K562 (cell line): ENCODE measurements at regions not wholly inside any gene's neighbourhood (a gene's known extent, or its start where the extent isn't known, plus 50 kb on each side); places are given as distances from the start of the nearest gene placed in this dataset.
A peak's percentile ranks its signal among the peaks of the same experiment; 100 is the strongest.

Source experiments
- ATAC-seq: fragments of 200-7000 bp; cut with Tn5 transposase; 3 replicates; pipeline ENCODE4 v1.9.1; 2020; ENCODE audit warnings: moderate library complexity
- BruUV-seq: library from RNA; stranded (reverse); fragments of 400-500 nt; replicated peaks from 2 replicates; lab custom pipeline; 2021; lab: Mats Ljungman, UMichigan
- CTCF ChIA-PET: fragments of 300-600 bp; formaldehyde crosslinking; extraction: SDS; loops from one replicate; lab custom pipeline; 2021; ENCODE audit warnings: low intra/inter-chr PET ratio; lab: Yijun Ruan, JAX
- POLR2A ChIA-PET: fragments of 300-600, 350-650 bp; sonication (Branson Sonifier 250); formaldehyde crosslinking; extraction: SDS; loops from one replicate; lab custom pipeline; 2021; ENCODE audit warnings: antibody characterized with exemption, inconsistent platforms; lab: Yijun Ruan, JAX
- DNase-seq, 4 experiments: peaks; one replicate each; pipeline versions ENCODE4 v3.0.0 to v3.0.0-alpha.2; 2011 to 2018; ENCODE audit warnings: low spot score in 3 of 4, mixed read lengths in 3 of 4; ENCODE audit errors: extremely low read depth in 1 of 4
- FAIRE-seq: peaks from 2 replicates; lab custom pipeline; 2011; peaks lifted over from hg19 to GRCh38; lab: Jason Lieb, UNC
- H2AFZ ChIP-seq: 2 replicates; pipeline ENCODE4 v1.6.0; 2011; ENCODE audit warnings: low read depth, low read length, control low read depth, inconsistent platforms
- H3K27ac ChIP-seq: fragments of 200-600 bp; 3 replicates; pipeline ENCODE4 v1.8.0; 2011; ENCODE audit warnings: low read depth, mild to moderate bottlenecking, control low read depth, inconsistent platforms, low read length, moderate library complexity, mixed read lengths; ENCODE audit errors: extremely low read depth
- H3K27me3 ChIP-seq, 2 experiments: fragments of 300-600 bp in 1 of 2; 2 replicates in 1 of 2; 3 replicates in 1 of 2; pipeline versions ENCODE4 v1.6.0 to v1.8.0; 2011; ENCODE audit warnings: inconsistent platforms in 2 of 2, low read length in 2 of 2, mild to moderate bottlenecking in 1 of 2, mixed read lengths in 1 of 2, moderate library complexity in 1 of 2; ENCODE audit not compliant: control insufficient read depth in 2 of 2, insufficient read depth in 2 of 2
- H3K36me3 ChIP-seq: fragments of 300-600 bp; 3 replicates; pipeline ENCODE4 v1.8.0; 2011; ENCODE audit warnings: mild to moderate bottlenecking, low read length, inconsistent platforms; ENCODE audit not compliant: control insufficient read depth, insufficient read depth
- H3K4me1 ChIP-seq, 2 experiments: fragments of 200-600 bp in 1 of 2; replicated peaks in 1 of 2; 2 replicates in 1 of 2; 3 replicates in 1 of 2; pipeline versions ENCODE4 v1.5.1 to v1.8.0; 2011; ENCODE audit warnings: inconsistent platforms in 2 of 2, low read length in 2 of 2, mild to moderate bottlenecking in 1 of 2, mixed read lengths in 1 of 2, moderate library complexity in 1 of 2; ENCODE audit not compliant: control insufficient read depth in 2 of 2, insufficient read depth in 2 of 2
- H3K4me2 ChIP-seq: 2 replicates; pipeline ENCODE4 v1.6.1; 2011; ENCODE audit warnings: low read length, control low read depth, inconsistent platforms, mixed read lengths; ENCODE audit not compliant: insufficient read depth
- H3K4me3 ChIP-seq: fragments of 200-600 bp; sonication (generic), shearing (Covaris generic); 2 replicates; pipeline ENCODE4 v1.5.1; 2016; ENCODE audit warnings: control low read depth, inconsistent platforms
- H3K79me2 ChIP-seq: fragments of 200-600 bp; 3 replicates; pipeline ENCODE4 v1.8.0; 2011; ENCODE audit warnings: low read length, inconsistent platforms; ENCODE audit not compliant: control insufficient read depth, insufficient read depth
- H3K9ac ChIP-seq, 2 experiments: 2 replicates each; pipeline versions ENCODE4 v1.6.0 to v1.6.1; 2011; ENCODE audit warnings: low read depth in 2 of 2, low read length in 2 of 2, control low read depth in 1 of 2, inconsistent platforms in 1 of 2, mild to moderate bottlenecking in 1 of 2, mixed read lengths in 1 of 2; ENCODE audit not compliant: insufficient read depth in 1 of 2
- H3K9me1 ChIP-seq: one replicate; pipeline ENCODE4 v1.6.0; 2011; ENCODE audit warnings: inconsistent platforms, mild to moderate bottlenecking, low read length, moderate library complexity; ENCODE audit not compliant: control insufficient read depth, insufficient read depth
- H3K9me3 ChIP-seq: replicated peaks from 2 replicates; pipeline ENCODE4 v1.5.1; 2011; ENCODE audit warnings: low read depth, low read length, inconsistent platforms; ENCODE audit not compliant: control insufficient read depth, insufficient read depth
- H4K20me1 ChIP-seq: replicated peaks from 2 replicates; pipeline ENCODE4 v1.6.1; 2011; ENCODE audit warnings: low read length, inconsistent platforms, mixed read lengths; ENCODE audit not compliant: control insufficient read depth, insufficient read depth
- XRCC5 ChIP-seq: fragments of 200-400 bp; formaldehyde crosslinking; IDR thresholded peaks from 2 replicates; pipeline ENCODE4 v1.6.1; 2017; ENCODE audit warnings: low read depth, mild to moderate bottlenecking, low read length
- WGBS: fragments of 100-300 bp; shearing (Covaris generic); methylation state at CpG from one replicate; pipeline ENCODE4 v1.1.6; 2016; ENCODE audit warnings: low coverage, mixed read lengths; ENCODE audit not compliant: insufficient coverage; ENCODE audit errors: missing lambda C conversion rate; 5-methylcytosine and 5-hydroxymethylcytosine counted together
- in situ Hi-C: fragments of 300-500 bp; cut with MboI; formaldehyde crosslinking; loops from 4 replicates; pipeline ENCODE4 v1.15.0; 2018; ENCODE audit warnings: inconsistent platforms, mixed read lengths
- intact Hi-C: fragments of 100-400 bp; cut with micrococcal nuclease; formaldehyde crosslinking; loops from 2 replicates; pipeline ENCODE4 v1.14.2; 2022
- TF ChIP-seq, protein P1 (sequence below), 3 experiments: IDR thresholded peaks in 2 of 3; conservative IDR thresholded peaks in 1 of 3; 2 replicates each; pipeline ENCODE4 v1.5.1; 2011 to 2012; ENCODE audit warnings: low read length in 3 of 3, mild to moderate bottlenecking in 3 of 3, control low read depth in 2 of 3, improper control_type of control experiment in 1 of 3, inconsistent platforms in 1 of 3, low read depth in 1 of 3, mixed read lengths in 1 of 3, moderate library complexity in 1 of 3; ENCODE audit not compliant: insufficient read depth in 2 of 3

DNA sequence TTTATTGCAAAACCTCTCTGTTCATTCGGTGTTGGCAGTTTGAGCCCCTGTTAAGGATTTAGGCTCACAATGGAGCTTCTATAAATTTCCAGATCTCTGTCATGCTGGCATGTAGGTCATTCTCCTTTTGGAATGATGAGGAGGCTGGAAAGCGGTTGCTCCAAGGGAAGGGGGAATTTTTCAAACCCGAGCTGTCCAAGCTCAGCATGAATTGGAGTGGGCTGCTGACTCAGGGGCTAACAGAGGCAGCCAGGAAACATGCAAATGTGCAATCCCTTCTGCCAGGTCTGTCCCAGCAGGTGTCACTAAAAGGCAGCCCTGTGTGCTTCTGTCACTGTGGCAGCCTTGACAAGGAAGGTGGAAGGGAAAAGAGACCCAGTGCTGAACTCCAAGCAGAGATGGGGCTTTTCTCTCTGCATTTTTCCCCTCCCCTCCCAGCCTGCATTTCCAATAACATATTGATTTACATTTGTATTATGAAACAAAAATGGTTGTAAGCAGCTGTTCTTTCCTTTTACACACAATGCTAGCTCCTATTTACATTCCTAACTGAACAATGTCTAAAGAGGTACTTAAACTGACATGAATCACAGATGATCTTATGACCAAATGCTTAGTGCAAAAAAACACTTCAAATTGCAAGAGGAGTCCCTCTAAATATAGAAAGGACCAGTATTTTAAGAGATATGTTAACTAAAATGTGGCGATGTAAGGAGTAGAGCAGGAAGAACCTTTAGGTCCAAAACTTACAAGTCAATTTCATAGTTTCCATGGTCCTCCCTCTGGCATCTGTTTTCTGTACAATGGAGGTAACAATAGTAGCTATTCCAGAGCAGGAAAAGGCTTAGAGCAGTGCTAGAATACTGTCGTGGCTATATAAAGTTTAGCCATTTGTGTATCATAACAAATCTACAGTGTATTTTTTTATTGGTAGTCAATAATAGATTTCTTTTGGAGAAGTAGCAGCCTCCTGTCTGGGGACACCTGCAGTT lies 84.5 kb upstream of the ATP10A start:
- CTCF ChIA-PET = no interaction called here
- H3K79me2 ChIP-seq = no peaks in the 10 kb centered on the region
- DNase-seq (peak in 1 of 4 experiments; percentile 3), FAIRE-seq (no peak), ATAC-seq (no peak)
- no peak overlapping the region for H3K4me3 ChIP-seq
- no peak overlapping the region for H3K27ac ChIP-seq
- no peaks in the 10 kb centered on the region for H3K9me1 ChIP-seq
- 2% methylated on average over 5 of the region's 5 CpGs for WGBS
- H3K27me3 ChIP-seq = no peaks in the 10 kb centered on the region; a peak in 3 of 5 replicates
- intact Hi-C loops (no loop called here), in situ Hi-C loops (no loop called here)
- no peaks in the 10 kb centered on the region for H3K36me3 ChIP-seq
- TF ChIP-seq, protein P1, sequence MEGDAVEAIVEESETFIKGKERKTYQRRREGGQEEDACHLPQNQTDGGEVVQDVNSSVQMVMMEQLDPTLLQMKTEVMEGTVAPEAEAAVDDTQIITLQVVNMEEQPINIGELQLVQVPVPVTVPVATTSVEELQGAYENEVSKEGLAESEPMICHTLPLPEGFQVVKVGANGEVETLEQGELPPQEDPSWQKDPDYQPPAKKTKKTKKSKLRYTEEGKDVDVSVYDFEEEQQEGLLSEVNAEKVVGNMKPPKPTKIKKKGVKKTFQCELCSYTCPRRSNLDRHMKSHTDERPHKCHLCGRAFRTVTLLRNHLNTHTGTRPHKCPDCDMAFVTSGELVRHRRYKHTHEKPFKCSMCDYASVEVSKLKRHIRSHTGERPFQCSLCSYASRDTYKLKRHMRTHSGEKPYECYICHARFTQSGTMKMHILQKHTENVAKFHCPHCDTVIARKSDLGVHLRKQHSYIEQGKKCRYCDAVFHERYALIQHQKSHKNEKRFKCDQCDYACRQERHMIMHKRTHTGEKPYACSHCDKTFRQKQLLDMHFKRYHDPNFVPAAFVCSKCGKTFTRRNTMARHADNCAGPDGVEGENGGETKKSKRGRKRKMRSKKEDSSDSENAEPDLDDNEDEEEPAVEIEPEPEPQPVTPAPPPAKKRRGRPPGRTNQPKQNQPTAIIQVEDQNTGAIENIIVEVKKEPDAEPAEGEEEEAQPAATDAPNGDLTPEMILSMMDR (IDR thresholded peaks at IDR 0.05 in 2 of 3, conservative IDR thresholded peaks at IDR 0.05 in 1 of 3; ENCODE audit: insufficient read depth in 2 of 3, low read depth in 1 of 3, low read length in 3 of 3) = peak in 1 of 3 experiments; percentile 15; a peak in 2 of 6 replicates
- no peak for TF ChIP-seq XRCC5
- no peak overlapping the region for H3K9ac ChIP-seq
- POLR2A ChIA-PET = interaction anchor here (0.7 kb wide), 1 partner anchor 70 kb away, joined by 3 read pairs; no protein-coding TSS in a partner anchor
- H3K9me3 ChIP-seq = no peaks in the 10 kb centered on the region
- H2AFZ ChIP-seq = no peak overlapping the region
- H4K20me1 ChIP-seq = no peaks in the 10 kb centered on the region
- no peak overlapping the region for H3K4me2 ChIP-seq
- no TSS peak for BruUV-seq
- peaks cover 0 to 7% of the 10 kb centered on the region in 2 experiments; a peak in 2 of 5 replicates for H3K4me1 ChIP-seq
